ENCODE measurements at regions not wholly inside any gene's neighbourhood (a gene's known extent, or its start where the extent isn't known, plus 50 kb on each side); places are given as distances from the start of the nearest gene placed in this dataset.

DNA sequence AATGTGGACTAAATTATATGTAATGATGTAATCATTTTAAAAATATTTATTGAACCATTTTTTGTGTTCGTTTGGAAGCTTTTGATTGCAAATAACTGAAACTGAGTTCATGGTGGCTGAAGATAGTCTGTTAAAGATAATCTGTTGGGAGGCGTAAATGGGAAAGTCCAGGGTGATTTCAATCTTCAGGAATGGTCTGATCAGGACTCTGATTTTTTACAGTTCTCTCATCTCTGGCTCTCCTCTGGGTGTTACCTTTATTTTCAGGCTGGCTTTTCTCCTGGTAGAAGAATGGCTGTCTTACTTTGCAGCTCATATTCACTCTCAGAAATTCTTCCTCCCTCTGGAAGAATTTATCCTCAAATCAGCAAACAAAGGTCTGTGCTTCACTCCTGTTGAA, 199.0 kb upstream of the LEF1 start:
- TF ChIP-seq, protein P1, sequence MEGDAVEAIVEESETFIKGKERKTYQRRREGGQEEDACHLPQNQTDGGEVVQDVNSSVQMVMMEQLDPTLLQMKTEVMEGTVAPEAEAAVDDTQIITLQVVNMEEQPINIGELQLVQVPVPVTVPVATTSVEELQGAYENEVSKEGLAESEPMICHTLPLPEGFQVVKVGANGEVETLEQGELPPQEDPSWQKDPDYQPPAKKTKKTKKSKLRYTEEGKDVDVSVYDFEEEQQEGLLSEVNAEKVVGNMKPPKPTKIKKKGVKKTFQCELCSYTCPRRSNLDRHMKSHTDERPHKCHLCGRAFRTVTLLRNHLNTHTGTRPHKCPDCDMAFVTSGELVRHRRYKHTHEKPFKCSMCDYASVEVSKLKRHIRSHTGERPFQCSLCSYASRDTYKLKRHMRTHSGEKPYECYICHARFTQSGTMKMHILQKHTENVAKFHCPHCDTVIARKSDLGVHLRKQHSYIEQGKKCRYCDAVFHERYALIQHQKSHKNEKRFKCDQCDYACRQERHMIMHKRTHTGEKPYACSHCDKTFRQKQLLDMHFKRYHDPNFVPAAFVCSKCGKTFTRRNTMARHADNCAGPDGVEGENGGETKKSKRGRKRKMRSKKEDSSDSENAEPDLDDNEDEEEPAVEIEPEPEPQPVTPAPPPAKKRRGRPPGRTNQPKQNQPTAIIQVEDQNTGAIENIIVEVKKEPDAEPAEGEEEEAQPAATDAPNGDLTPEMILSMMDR (IDR thresholded peaks at IDR 0.05), result no peak
- no peak for TF ChIP-seq POLR2A (IDR thresholded peaks at IDR 0.05)

Data from testis (tissue), 2 donors.